ENCODE measurements at regions not wholly inside any gene's neighbourhood (a gene's known extent, or its start where the extent isn't known, plus 50 kb on each side); places are given as distances from the start of the nearest gene placed in this dataset.

DNA sequence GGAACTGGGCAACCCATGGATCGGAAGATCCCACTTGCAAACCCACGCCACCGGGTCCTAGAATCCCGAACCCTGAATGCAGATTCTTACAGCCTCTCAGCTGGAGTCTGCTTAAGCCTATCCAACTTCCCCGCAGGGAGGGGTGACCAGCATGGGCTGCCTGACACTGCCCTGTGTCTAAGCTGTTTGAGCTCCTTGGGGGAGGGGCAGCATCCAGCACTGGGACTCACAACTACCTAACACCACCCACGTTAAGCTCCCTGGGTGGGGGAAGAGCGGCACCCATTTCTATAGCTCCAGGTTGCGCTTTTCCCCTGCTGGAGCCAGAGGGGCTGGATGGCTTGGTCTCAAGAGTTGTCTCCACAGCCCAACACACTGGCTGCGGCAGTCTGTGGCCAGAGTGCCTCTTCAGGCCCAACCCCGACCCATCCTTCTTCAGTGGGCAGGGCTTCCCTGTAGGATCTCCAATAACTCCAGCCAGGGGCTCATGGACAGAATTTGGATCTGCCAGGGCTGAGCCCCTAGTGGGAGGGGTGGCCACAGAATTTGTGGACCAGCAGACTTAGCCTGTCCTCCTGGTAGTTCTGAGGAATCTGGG is 649.2 kb downstream of the TUSC7 start:
- TF ChIP-seq, protein P1, sequence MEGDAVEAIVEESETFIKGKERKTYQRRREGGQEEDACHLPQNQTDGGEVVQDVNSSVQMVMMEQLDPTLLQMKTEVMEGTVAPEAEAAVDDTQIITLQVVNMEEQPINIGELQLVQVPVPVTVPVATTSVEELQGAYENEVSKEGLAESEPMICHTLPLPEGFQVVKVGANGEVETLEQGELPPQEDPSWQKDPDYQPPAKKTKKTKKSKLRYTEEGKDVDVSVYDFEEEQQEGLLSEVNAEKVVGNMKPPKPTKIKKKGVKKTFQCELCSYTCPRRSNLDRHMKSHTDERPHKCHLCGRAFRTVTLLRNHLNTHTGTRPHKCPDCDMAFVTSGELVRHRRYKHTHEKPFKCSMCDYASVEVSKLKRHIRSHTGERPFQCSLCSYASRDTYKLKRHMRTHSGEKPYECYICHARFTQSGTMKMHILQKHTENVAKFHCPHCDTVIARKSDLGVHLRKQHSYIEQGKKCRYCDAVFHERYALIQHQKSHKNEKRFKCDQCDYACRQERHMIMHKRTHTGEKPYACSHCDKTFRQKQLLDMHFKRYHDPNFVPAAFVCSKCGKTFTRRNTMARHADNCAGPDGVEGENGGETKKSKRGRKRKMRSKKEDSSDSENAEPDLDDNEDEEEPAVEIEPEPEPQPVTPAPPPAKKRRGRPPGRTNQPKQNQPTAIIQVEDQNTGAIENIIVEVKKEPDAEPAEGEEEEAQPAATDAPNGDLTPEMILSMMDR (IDR thresholded peaks at IDR 0.05) = no peak
- TF ChIP-seq POLR2A (IDR thresholded peaks at IDR 0.05) = no peak
